Activated CD4-positive, alpha-beta T cell treated with anti-CD3 and anti-CD28 coated beads for 4 hours (primary cell): ENCODE measurements at regions not wholly inside any gene's neighbourhood (a gene's known extent, or its start where the extent isn't known, plus 50 kb on each side); places are given as distances from the start of the nearest gene placed in this dataset.

Experiments
- DNase-seq, 2 donors: peaks; one replicate each; pipeline ENCODE4 v3.0.0-alpha.2; 2020

- no peak for DNase-seq
Measured at GRCh38 chr1:218163371-218163770, 121.7 kb upstream of the RRP15 start.

- DNase-seq, result no peak
Measured at GRCh38 chr1:218164111-218164929, 120.8 kb upstream of the RRP15 start.

GRCh38 chr1:218164930-218165700 lies 120.0 kb upstream of the RRP15 start:
- peak; percentile 3 to 7 for DNase-seq

- DNase-seq, result no peak
Measured at GRCh38 chr1:218165701-218166114, 119.4 kb upstream of the RRP15 start.

GRCh38 chr1:218166268-218166945 lies 118.7 kb upstream of the RRP15 start:
- DNase-seq, result no peak

GRCh38 chr1:218171302-218171893 lies 113.7 kb upstream of the RRP15 start:
- DNase-seq, result no peak

- DNase-seq, result no peak
Measured at GRCh38 chr1:218182455-218182854, 102.6 kb upstream of the RRP15 start.

- no peak for DNase-seq
Measured at GRCh38 chr1:218200979-218201378, 84.1 kb upstream of the RRP15 start.

- no peak for DNase-seq
Measured at GRCh38 chr1:218201601-218202000, 83.5 kb upstream of the RRP15 start.

- no peak for DNase-seq
Measured at GRCh38 chr1:218205721-218206120, 79.4 kb upstream of the RRP15 start.

GRCh38 chr1:218207194-218207593 lies 77.9 kb upstream of the RRP15 start:
- DNase-seq, result no peak

GRCh38 chr1:218209351-218209861 lies 75.7 kb upstream of the RRP15 start:
- no peak for DNase-seq

- no peak for DNase-seq
Measured at GRCh38 chr1:218211241-218211640, 73.9 kb upstream of the RRP15 start.

- no peak for DNase-seq
Measured at GRCh38 chr1:218217040-218217439, 68.1 kb upstream of the RRP15 start.

- no peak for DNase-seq
Measured at GRCh38 chr1:218219460-218219859, 65.6 kb upstream of the RRP15 start.

- no peak for DNase-seq
Measured at GRCh38 chr1:218224101-218224500, 61.0 kb upstream of the RRP15 start.

- no peak for DNase-seq
Measured at GRCh38 chr1:218226005-218226404, 59.1 kb upstream of the RRP15 start.
